Glomerular visceral epithelial cell (primary cell): ENCODE measurements at regions not wholly inside any gene's neighbourhood (a gene's known extent, or its start where the extent isn't known, plus 50 kb on each side); places are given as distances from the start of the nearest gene placed in this dataset.
"Not testable (repeated sequence)": the region's sequence is repeated elsewhere in the genome, so short reads cannot be mapped to it uniquely, and the experiment has no call there.

Source experiments
- DNase-seq: peaks from one replicate; pipeline ENCODE4 v3.0.0-alpha.2; 2016; ENCODE audit errors: extremely low spot score

- no peak for DNase-seq
Observed at GRCh38 chr4:63080934-63081333, 1328.3 kb downstream of the TECRL start.

GRCh38 chr4:63063760-63064159 lies 1345.5 kb downstream of the TECRL start:
- DNase-seq: peak; percentile 36

- DNase-seq: not testable (repeated sequence)
Observed at GRCh38 chr4:63062891-63063290, 1346.4 kb downstream of the TECRL start.

- peak; percentile 25 for DNase-seq
Observed at GRCh38 chr4:63049726-63050125, 1359.5 kb downstream of the TECRL start.

DNA sequence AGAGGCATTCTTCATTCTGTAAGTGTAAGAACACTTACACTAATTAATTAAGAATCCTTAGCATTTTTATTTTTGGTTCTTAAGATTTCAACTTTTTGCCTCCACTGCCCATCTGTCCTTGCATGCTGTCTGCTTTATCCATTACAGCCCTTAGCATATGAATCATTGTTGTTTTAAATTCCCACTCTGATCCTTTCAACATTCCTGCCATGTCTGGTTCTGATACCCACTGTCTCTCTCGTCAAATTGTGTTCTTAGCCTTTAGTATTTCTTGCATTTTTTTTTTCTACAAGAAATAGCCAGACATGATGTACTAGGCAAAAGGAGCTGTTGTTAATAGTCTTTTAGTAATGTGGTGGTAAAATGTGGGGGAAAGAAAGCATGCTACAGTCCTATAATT lies 1360.0 kb downstream of the TECRL start:
- peak; percentile 35 for DNase-seq

- no peak for DNase-seq
Observed at GRCh38 chr4:63036159-63036866, 1372.9 kb downstream of the TECRL start.

DNA sequence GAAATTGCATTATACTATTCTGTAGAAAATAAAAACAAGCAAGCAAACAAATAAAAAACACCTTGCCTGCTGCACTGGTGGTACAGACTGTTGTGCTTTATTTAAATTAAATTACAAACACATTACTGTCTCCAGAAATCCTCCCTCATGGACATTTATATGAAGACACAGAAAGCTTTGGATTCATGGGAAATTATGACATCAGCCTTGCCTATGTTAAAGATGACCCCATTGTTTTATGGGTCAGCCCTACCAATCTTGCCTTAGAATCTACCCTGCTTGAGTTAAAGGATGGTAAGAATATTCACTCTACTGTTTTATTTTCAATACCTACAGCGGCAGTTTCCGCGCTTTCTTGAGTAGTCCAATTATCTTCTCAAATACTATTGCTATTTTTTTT lies 1379.9 kb downstream of the TECRL start:
- DNase-seq: no peak

- no peak for DNase-seq
Observed at GRCh38 chr4:63020661-63021060, 1388.6 kb downstream of the TECRL start.

- DNase-seq: no peak
Observed at GRCh38 chr4:63017300-63017699, 1392.0 kb downstream of the TECRL start.

DNA sequence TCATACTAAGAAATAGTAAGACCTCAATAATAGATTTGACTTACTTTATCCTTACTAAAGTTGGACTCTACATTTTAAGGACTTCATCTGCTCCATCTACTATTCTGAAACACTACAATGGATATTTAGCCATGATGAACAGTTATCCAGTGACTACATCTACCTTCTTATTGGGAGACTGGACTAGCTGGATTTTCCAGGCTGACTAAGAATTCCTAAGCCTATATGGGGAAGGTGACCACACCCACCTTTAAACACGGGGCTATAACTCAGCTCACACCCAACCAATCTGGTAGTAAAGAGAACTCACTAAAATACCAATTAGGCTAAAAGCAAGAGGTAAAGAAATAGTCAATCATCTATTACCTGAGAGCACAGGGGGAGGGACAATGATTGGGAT lies 1438.4 kb downstream of the TECRL start:
- DNase-seq: no peak

DNA sequence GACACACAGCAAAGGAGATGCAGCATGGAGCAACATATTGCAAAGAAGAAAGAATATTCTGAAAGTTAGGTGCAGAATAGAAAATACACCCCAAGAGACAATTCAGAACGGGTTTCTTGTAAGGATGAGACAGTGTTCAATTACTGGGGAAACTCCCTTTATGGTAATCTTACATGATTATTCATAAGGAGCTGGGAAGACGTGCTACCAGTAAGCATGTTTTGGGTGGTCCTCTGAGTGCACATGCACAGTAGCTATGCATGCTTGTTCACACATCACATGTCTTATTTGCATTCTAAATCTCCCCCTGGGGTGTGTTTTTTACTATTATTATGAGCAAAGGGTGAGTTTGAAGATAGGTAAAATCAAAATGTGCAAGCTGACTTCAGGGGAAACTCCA lies 1448.8 kb downstream of the TECRL start:
- DNase-seq: no peak

- no peak for DNase-seq
Observed at GRCh38 chr4:62953752-62954151, 1455.5 kb downstream of the TECRL start.

DNA sequence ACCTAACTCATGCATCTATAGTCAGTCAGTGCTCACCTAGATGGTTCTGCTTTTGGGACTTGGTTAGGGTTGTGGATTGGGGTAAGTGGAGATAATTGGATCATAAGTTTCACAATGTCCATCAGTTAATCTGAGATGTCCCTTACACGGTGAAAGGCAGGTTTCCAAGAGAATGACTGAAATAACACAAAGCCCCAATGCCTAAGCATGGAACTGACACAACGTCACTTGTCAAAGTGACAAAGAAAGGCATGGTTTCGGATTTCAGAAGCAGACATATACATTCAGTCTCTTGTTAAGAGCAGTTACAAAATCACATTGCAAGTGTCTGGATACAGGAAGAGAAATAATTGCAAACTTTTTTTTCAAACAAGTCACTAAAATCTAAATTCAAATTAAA lies 1456.9 kb downstream of the TECRL start:
- DNase-seq: no peak

GRCh38 chr4:62948108-62948507 lies 1461.1 kb downstream of the TECRL start:
- DNase-seq: no peak

DNA sequence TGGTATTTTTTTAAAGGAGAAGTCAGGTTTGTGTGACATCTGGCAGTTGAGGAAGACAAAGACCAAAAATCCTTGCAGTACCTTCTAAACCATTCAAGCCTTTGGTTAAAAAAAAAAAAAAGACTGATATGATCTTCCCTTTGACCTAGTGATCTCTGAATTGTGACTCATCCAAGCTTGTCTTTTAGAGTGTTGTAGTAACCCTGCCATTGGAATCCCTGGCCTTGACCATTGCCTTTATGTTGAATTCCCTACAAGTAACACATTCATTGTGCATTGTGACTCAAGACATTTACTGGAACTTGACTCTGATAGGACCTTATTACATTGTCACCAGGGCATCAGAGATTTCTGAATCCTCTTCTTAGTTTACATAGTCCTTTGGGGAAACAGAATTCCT lies 1469.0 kb downstream of the TECRL start:
- no peak for DNase-seq

- no peak for DNase-seq
Observed at GRCh38 chr4:62930884-62931283, 1478.4 kb downstream of the TECRL start.

- DNase-seq: no peak
Observed at GRCh38 chr4:62928483-62928882, 1480.8 kb downstream of the TECRL start.

DNA sequence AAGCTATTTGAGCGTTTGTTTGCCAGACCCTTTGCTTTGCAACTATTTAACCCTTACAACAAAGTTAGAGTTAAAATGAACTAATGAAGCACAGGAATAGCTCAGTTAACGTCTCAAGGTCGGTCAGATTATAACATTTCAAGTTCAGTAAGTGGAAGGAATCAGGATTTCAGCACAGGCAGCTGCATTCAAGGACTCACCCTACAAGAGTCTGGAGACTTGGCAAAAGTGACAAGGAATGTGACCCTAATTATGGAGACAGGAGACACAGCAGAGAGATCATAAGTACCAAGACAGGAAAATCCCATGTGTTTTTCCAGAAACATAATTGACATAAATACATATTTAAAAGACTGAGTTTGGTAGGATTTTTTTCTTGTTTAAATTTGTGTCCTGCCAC lies 1481.7 kb downstream of the TECRL start:
- no peak for DNase-seq

DNA sequence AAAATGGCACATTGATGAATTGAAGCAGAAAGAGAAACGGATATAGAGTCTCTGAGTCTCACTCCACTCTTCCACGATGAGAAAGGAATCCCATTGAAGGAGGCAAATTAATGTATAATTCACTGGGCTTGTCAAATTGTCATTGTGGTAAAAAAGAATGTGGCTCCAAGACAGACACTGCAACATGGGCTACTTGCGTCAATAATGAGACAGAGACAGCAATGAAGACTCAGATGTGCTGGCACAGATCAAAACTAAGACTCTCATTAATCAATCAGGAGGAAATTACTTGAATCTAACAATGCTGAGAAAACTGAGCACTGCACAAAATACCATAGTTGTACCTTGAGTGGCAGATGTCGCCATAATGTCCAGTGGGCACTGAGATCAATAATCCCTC lies 1485.5 kb downstream of the TECRL start:
- no peak for DNase-seq

GRCh38 chr4:62917649-62918048 lies 1491.6 kb downstream of the TECRL start:
- DNase-seq: no peak

DNA sequence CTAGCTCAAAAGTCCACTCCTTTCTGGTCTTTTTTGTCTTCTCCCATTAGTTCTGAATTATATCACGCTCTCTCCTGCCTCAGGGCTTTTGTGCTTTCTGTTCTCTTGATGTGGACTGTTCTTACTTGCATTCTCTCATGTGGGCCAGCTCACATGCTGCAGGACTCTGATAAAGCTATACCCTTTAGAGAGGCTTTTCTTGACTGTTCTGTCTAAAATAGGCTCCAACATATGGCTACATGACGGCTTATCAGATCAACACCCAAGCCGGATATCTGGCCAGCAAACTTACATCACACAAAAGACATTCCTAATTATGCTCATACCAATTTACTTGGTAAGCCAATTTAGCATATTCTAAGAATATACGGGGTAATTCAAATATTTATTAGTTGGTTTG lies 1494.5 kb downstream of the TECRL start:
- no peak for DNase-seq

GRCh38 chr4:62913065-62913464 lies 1496.2 kb downstream of the TECRL start:
- no peak for DNase-seq

DNA sequence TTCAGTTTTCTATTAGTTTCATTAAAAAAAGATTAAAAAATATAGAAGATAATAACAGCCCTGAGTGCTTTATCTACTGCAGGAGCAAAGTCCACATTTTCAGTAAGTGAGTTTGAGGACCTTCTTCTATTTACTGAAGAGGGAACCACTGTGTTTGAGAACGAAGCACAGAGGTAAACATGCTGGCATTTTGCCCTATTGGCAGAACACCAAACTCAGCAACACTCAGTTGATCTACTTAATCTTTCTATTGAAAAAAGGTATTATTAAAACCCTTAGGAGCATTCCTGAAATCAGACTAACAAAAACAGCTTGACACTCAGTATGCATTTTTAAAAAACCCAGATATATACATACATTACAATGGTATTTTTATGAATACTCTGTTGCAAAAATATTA lies 1496.7 kb downstream of the TECRL start:
- no peak for DNase-seq

DNA sequence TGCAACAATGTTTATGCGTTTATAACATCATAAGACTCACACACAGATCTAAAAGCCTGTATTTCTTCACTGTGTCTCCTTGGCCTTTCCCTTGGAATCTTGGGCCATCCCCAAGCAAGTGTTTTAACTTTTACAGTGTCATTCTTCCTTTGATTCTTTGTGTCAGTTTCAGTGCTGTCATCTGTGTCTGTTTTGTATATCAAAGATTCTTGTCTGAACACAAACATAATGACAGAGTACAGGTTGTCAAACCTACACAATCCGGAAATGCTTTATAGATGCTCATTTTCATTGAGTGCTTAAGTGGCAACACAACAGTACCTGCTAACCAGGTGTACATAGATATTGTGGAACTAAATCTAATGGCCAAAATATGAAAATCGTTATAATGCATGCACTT lies 1500.0 kb downstream of the TECRL start:
- no peak for DNase-seq
